CD4-positive, alpha-beta T cell (primary cell): ENCODE measurements at regions not wholly inside any gene's neighbourhood (a gene's known extent, or its start where the extent isn't known, plus 50 kb on each side); places are given as distances from the start of the nearest gene placed in this dataset.

Experiments
- ATAC-seq: fragments of 200-7000 bp; cut with Tn5 transposase; one replicate; pipeline ENCODE4 v1.10.0; 2022; ENCODE audit warnings: mild to moderate bottlenecking; ENCODE audit not compliant: poor library complexity
- CTCF ChIA-PET: fragments of 350-600 bp; sonication (Branson Sonifier 250); formaldehyde crosslinking; loops from one replicate; lab custom pipeline; 2021; ENCODE audit warnings: antibody characterized with exemption, inconsistent platforms; lab: Charles Lee
- POLR2A ChIA-PET: fragments of 350-600 bp; sonication (Branson Sonifier 250); formaldehyde crosslinking; loops from one replicate; lab custom pipeline; 2021; ENCODE audit warnings: antibody characterized with exemption, inconsistent platforms; lab: Charles Lee
- DNase-seq, 14 experiments: peaks; one replicate each; pipeline ENCODE4 v3.0.0-alpha.2; 2013 to 2020; ENCODE audit warnings: mixed read lengths in 2 of 14
- H3K27ac ChIP-seq, 2 donors: one replicate each; pipeline versions ENCODE4 v1.5.1 to v1.7.0; 2013; ENCODE audit warnings: low read length in 2 of 2, low read depth in 1 of 2, mild to moderate bottlenecking in 1 of 2
- H3K27me3 ChIP-seq, 2 experiments: 1 replicate in 1 of 2; 2 replicates in 1 of 2; pipeline versions ENCODE4 v1.6.1 to v1.7.0; 2013; ENCODE audit warnings: low read length in 2 of 2, control low read depth in 1 of 2, mild to moderate bottlenecking in 1 of 2, moderate library complexity in 1 of 2; ENCODE audit not compliant: insufficient read depth in 2 of 2, control insufficient read depth in 1 of 2
- H3K36me3 ChIP-seq: one replicate; pipeline ENCODE4 v1.6.1; 2013; ENCODE audit warnings: low read length, control low read depth; ENCODE audit not compliant: insufficient read depth
- H3K4me1 ChIP-seq: one replicate; pipeline ENCODE4 v1.6.1; 2013; ENCODE audit warnings: low read length, control low read depth; ENCODE audit not compliant: insufficient read depth
- H3K4me3 ChIP-seq: one replicate; pipeline ENCODE4 v1.5.1; 2013; ENCODE audit warnings: mild to moderate bottlenecking, low read length, moderate library complexity
- H3K9me3 ChIP-seq, 2 experiments: 1 replicate in 1 of 2; 2 replicates in 1 of 2; pipeline versions ENCODE4 v1.6.1 to v1.7.0; 2013; ENCODE audit warnings: low read length in 2 of 2, mild to moderate bottlenecking in 2 of 2, control low read depth in 1 of 2, moderate library complexity in 1 of 2; ENCODE audit not compliant: control insufficient read depth in 1 of 2, insufficient read depth in 1 of 2
- H3K27ac Mint-ChIP-seq: one replicate; pipeline ENCODE4 v1.8.0; 2020; ENCODE audit warnings: mixed read lengths
- H3K27me3 Mint-ChIP-seq: one replicate; pipeline ENCODE4 v1.8.0; 2021; ENCODE audit warnings: mixed read lengths
- H3K36me3 Mint-ChIP-seq: one replicate; pipeline ENCODE4 v1.8.0; 2021; ENCODE audit warnings: low read depth, mixed read lengths
- H3K4me1 Mint-ChIP-seq: one replicate; pipeline ENCODE4 v1.8.0; 2021; ENCODE audit warnings: low read depth, mixed read lengths
- H3K4me3 Mint-ChIP-seq: one replicate; pipeline ENCODE4 v1.8.0; 2020; ENCODE audit warnings: mild to moderate bottlenecking, mixed read lengths
- H3K9me3 Mint-ChIP-seq: one replicate; pipeline ENCODE4 v1.8.0; 2020; ENCODE audit warnings: mixed read lengths
- intact Hi-C, 2 experiments: fragments of 100-400 bp; cut with DNase I in 1 of 2; cut with micrococcal nuclease in 1 of 2; formaldehyde crosslinking; loops; one replicate each; pipeline versions ENCODE4 v1.15.1 to v1.9.0; 2023 to 2025; cut with DNase I, micrococcal nuclease
- TF ChIP-seq, protein P1 (sequence below): fragments of 200-600 bp; IDR thresholded peaks from one replicate; pipeline ENCODE4 v1.8.0; 2022; ENCODE audit warnings: antibody characterized with exemption, mild to moderate bottlenecking

DNA sequence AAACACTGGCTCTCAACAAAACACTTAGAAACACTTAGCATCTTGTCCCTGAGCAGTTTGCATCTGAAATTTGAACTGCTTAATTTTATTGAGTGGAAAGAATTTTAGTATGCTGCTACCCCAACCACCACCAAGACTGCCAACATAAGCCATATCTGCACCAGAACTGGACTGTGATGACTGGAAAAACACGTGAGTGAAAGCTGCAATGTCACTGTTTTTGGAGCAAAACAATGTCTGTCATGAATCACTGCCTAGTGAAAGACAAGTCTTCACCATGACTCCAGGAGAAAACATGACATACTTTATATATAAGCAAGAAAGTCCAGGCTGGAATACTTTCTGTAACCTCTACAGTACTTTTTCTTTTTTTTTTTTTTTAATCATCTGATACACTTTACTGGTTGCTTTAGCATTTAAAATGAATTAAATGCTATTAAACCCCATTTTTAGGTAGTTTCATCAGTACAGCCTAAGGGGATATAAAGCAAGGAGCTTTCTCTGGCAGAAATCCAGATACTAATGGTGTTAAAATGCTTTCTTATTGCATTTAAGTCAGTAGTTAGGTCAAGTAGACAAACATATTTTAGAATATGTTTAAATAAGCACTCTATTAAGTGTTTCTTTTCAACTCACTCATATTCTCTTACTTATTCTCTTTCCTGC, 2129.4 kb upstream of the PIK3C3 start:
- Mint-ChIP-seq H3K4me1 (no peaks in the 10 kb centered on the region), H3K27me3 (no peaks in the 10 kb centered on the region), H3K36me3 (no peaks in the 10 kb centered on the region), H3K27ac (no peak overlapping the region), H3K9me3 (peaks cover 10% of the 10 kb centered on the region), H3K4me3 (no peak overlapping the region)
- ChIA-PET CTCF (no interaction called here), POLR2A (no interaction called here)
- Histone ChIP-seq H3K9me3 (peaks cover 0 to under 1% of the 10 kb centered on the region in 2 experiments), H3K36me3 (no peaks in the 10 kb centered on the region), H3K27me3 (no peaks in the 10 kb centered on the region), H3K27ac (no peak overlapping the region), H3K4me3 (no peak overlapping the region), H3K4me1 (no peaks in the 10 kb centered on the region)
- TF ChIP-seq, protein P1, sequence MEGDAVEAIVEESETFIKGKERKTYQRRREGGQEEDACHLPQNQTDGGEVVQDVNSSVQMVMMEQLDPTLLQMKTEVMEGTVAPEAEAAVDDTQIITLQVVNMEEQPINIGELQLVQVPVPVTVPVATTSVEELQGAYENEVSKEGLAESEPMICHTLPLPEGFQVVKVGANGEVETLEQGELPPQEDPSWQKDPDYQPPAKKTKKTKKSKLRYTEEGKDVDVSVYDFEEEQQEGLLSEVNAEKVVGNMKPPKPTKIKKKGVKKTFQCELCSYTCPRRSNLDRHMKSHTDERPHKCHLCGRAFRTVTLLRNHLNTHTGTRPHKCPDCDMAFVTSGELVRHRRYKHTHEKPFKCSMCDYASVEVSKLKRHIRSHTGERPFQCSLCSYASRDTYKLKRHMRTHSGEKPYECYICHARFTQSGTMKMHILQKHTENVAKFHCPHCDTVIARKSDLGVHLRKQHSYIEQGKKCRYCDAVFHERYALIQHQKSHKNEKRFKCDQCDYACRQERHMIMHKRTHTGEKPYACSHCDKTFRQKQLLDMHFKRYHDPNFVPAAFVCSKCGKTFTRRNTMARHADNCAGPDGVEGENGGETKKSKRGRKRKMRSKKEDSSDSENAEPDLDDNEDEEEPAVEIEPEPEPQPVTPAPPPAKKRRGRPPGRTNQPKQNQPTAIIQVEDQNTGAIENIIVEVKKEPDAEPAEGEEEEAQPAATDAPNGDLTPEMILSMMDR = no peak
- DNase-seq (no peak), ATAC-seq (no peak)
- intact Hi-C loops = no loop called here

DNA sequence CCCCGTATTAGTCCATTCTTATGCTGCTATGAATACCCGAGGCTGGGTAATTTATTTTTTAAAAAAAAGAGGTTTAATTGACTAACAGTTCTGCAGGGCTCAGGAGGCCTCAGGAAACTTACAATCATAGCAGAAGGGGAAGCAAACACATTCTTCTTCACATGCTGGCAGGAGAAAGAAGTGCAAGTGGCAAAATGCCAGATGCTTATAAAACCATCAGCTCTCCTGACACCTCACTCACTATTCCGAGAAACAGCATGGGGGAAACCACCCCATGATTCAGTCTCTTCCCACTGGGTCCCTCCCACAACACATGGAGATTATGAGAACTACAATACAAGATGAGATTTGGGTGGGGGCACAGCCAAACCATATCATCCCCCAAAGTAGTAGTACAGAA, 2148.5 kb upstream of the PIK3C3 start:
- no peaks in the 10 kb centered on the region for H3K27me3 ChIP-seq
- H3K9me3 ChIP-seq = no peaks in the 10 kb centered on the region
- CTCF ChIA-PET = no interaction called here
- H3K36me3 Mint-ChIP-seq = no peaks in the 10 kb centered on the region
- H3K4me3 ChIP-seq = no peak overlapping the region
- no peaks in the 10 kb centered on the region for H3K36me3 ChIP-seq
- intact Hi-C loops = no loop called here
- DNase-seq (no peak), ATAC-seq (no peak)
- no peaks in the 10 kb centered on the region for H3K4me1 Mint-ChIP-seq
- TF ChIP-seq, protein P1 = no peak
- no peaks in the 10 kb centered on the region for H3K4me1 ChIP-seq
- H3K9me3 Mint-ChIP-seq = peaks cover 9% of the 10 kb centered on the region
- H3K27me3 Mint-ChIP-seq = no peaks in the 10 kb centered on the region
- H3K4me3 Mint-ChIP-seq = no peak overlapping the region
- POLR2A ChIA-PET = no interaction called here
- H3K27ac ChIP-seq = no peak overlapping the region
- H3K27ac Mint-ChIP-seq = no peak overlapping the region

DNA sequence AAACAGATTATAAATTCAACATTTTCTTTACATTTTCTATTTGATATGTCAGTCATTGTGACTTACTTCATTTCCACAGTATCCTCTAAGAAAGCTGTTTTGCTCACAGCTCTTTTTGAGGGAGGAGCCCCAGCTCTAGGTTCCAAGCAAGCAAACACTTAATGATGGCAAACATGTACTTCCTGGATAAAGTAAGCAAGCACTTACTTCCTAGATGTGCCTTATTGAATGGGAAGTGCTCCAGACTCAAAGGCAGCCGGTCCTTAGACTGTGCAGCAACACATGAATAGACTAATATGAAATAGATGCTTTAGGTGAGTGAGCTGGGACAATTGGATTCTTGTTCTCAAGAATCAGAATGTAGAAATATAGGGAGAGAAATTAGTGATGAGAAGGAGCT, 2149.8 kb upstream of the PIK3C3 start:
- H3K9me3 ChIP-seq = peaks cover 0 to under 1% of the 10 kb centered on the region in 2 experiments
- intact Hi-C loops = no loop called here
- H3K27ac Mint-ChIP-seq = no peak overlapping the region
- ATAC-seq (no peak), DNase-seq (no peak)
- TF ChIP-seq, protein P1 = no peak
- CTCF ChIA-PET = no interaction called here
- H3K36me3 Mint-ChIP-seq = no peaks in the 10 kb centered on the region
- no peaks in the 10 kb centered on the region for H3K27me3 Mint-ChIP-seq
- H3K4me1 Mint-ChIP-seq = no peaks in the 10 kb centered on the region
- H3K27me3 ChIP-seq = no peaks in the 10 kb centered on the region
- no peaks in the 10 kb centered on the region for H3K4me1 ChIP-seq
- H3K4me3 ChIP-seq = no peak overlapping the region
- H3K36me3 ChIP-seq = no peaks in the 10 kb centered on the region
- no peak overlapping the region for H3K27ac ChIP-seq
- POLR2A ChIA-PET = no interaction called here
- no peak overlapping the region for H3K4me3 Mint-ChIP-seq
- peaks cover 9% of the 10 kb centered on the region for H3K9me3 Mint-ChIP-seq
